ENCODE measurements at regions not wholly inside any gene's neighbourhood (a gene's known extent, or its start where the extent isn't known, plus 50 kb on each side); places are given as distances from the start of the nearest gene placed in this dataset.
"Not testable (repeated sequence)": the region's sequence is repeated elsewhere in the genome, so short reads cannot be mapped to it uniquely, and the experiment has no call there.

- H3K36me3 ChIP-seq: no peaks in the 10 kb centered on the region
- no peak for DNase-seq
- no peaks in the 10 kb centered on the region for H3K9me3 ChIP-seq (ENCODE audit: severe bottlenecking)
- H3K4me3 ChIP-seq (ENCODE audit: low read depth, low read length): no peak overlapping the region
- TF ChIP-seq CTCF (IDR thresholded peaks at IDR 0.05; ENCODE audit: low read depth, low read length): no peak
- no peaks in the 10 kb centered on the region for H3K27me3 ChIP-seq (ENCODE audit: insufficient read depth, low read depth, severe bottlenecking)
- no peak overlapping the region for H3K27ac ChIP-seq
Measured at GRCh38 chr6:67127041-67127440, 1420.0 kb upstream of the EYS start.

- Histone ChIP-seq H3K9me3 (ENCODE audit: severe bottlenecking) (no peaks in the 10 kb centered on the region), H3K36me3 (no peaks in the 10 kb centered on the region), H3K4me3 (ENCODE audit: low read depth, low read length) (no peak overlapping the region), H3K27me3 (ENCODE audit: insufficient read depth, low read depth, severe bottlenecking) (no peaks in the 10 kb centered on the region), H3K27ac (no peak overlapping the region)
- no peak for DNase-seq
- TF ChIP-seq CTCF (IDR thresholded peaks at IDR 0.05; ENCODE audit: low read depth, low read length): no peak
Measured at GRCh38 chr6:67121115-67121514, 1414.1 kb upstream of the EYS start.

GRCh38 chr6:67112120-67112519 lies 1405.1 kb upstream of the EYS start:
- H3K36me3 ChIP-seq: no peaks in the 10 kb centered on the region
- H3K4me3 ChIP-seq (ENCODE audit: low read depth, low read length): no peak overlapping the region
- TF ChIP-seq CTCF (IDR thresholded peaks at IDR 0.05; ENCODE audit: low read depth, low read length): no peak
- no peaks in the 10 kb centered on the region for H3K9me3 ChIP-seq (ENCODE audit: severe bottlenecking)
- H3K27me3 ChIP-seq (ENCODE audit: insufficient read depth, low read depth, severe bottlenecking): no peaks in the 10 kb centered on the region
- DNase-seq: no peak
- no peak overlapping the region for H3K27ac ChIP-seq

- TF ChIP-seq CTCF (IDR thresholded peaks at IDR 0.05; ENCODE audit: low read depth, low read length): no peak
- H3K27me3 ChIP-seq (ENCODE audit: insufficient read depth, low read depth, severe bottlenecking): no peaks in the 10 kb centered on the region
Measured at GRCh38 chr6:67102743-67103142, 1395.7 kb upstream of the EYS start.

GRCh38 chr6:67095618-67096226 lies 1388.7 kb upstream of the EYS start:
- not testable (repeated sequence) for DNase-seq, H3K36me3 ChIP-seq

More at GRCh38 chr6:67102743-67103142, 1395.7 kb upstream of the EYS start:
- H3K36me3 ChIP-seq: no peaks in the 10 kb centered on the region
- H3K4me3 ChIP-seq (ENCODE audit: low read depth, low read length): no peak overlapping the region
- no peak overlapping the region for H3K27ac ChIP-seq
- no peak for DNase-seq
- H3K9me3 ChIP-seq (ENCODE audit: severe bottlenecking): no peaks in the 10 kb centered on the region

GRCh38 chr6:67094431-67094946 lies 1387.5 kb upstream of the EYS start:
- H3K9me3 ChIP-seq (ENCODE audit: severe bottlenecking): no peaks in the 10 kb centered on the region
- H3K27me3 ChIP-seq (ENCODE audit: insufficient read depth, low read depth, severe bottlenecking): no peaks in the 10 kb centered on the region
- TF ChIP-seq CTCF (IDR thresholded peaks at IDR 0.05; ENCODE audit: low read depth, low read length): no peak
- no peaks in the 10 kb centered on the region for H3K36me3 ChIP-seq
- no peak for DNase-seq
- no peak overlapping the region for H3K4me3 ChIP-seq (ENCODE audit: low read depth, low read length)
- H3K27ac ChIP-seq: no peak overlapping the region

More at GRCh38 chr6:67095618-67096226, 1388.7 kb upstream of the EYS start:
- not testable (repeated sequence) for H3K27ac ChIP-seq; H3K9me3 ChIP-seq (ENCODE audit: severe bottlenecking); H3K27me3 ChIP-seq (ENCODE audit: insufficient read depth, low read depth, severe bottlenecking); H3K4me3 ChIP-seq (ENCODE audit: low read depth, low read length)
